Fibroblast of the aortic adventitia (primary cell): ENCODE measurements at regions not wholly inside any gene's neighbourhood (a gene's known extent, or its start where the extent isn't known, plus 50 kb on each side); places are given as distances from the start of the nearest gene placed in this dataset.
"Not testable (repeated sequence)": the region's sequence is repeated elsewhere in the genome, so short reads cannot be mapped to it uniquely, and the experiment has no call there.

Source experiments
- DNase-seq: peaks from one replicate; pipeline ENCODE4 v3.0.0-alpha.2; 2010; ENCODE audit warnings: low read depth
- H3K4me3 ChIP-seq: 2 replicates; pipeline ENCODE4 v1.5.1; 2011; ENCODE audit warnings: low read depth, mild to moderate bottlenecking, control low read depth, low read length, moderate library complexity
- CTCF ChIP-seq: IDR thresholded peaks from 2 replicates; pipeline ENCODE4 v1.5.1; 2011; ENCODE audit warnings: mild to moderate bottlenecking, low read length, control low read depth, inconsistent platforms; ENCODE audit not compliant: insufficient read depth

DNA sequence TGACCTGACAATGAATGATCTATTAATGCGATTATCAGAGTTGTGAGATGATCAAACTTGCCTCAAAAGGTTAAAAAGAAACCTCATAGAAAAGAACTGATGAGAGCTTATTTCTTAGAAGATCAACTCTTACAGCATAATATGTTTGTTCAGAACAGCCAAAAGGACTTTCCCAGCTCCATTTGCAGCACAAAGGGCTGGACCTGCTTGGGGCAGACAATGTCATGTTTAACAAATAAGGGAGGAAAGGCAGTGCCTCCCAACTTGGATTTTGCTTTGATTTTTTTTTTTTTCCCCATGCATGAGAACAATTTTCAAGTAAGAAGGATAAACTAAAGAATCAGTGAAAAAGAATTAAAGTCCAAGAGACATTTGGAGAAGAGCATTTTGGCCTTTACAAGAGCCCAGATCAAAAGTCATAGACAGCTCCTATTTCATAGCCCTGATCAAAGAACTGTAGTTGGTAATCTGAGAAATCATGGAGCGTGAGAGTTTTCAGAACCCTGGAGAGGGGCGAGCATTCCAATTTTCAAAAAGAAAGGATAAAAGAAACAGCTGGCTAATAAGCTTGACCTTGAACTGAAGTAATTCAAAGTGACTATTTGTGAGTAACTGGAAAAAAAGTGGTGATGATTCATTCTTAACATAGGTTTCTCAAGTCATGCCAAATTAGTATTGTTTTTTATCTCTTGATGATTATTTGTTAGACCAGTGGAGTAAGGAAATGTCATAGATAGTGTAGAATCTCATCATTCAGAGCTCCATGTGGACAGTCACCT is 136.0 kb upstream of the CFAP20DC start:
- no peak for TF ChIP-seq CTCF
- DNase-seq, result peak; percentile 35
- H3K4me3 ChIP-seq, result no peak overlapping the region

DNA sequence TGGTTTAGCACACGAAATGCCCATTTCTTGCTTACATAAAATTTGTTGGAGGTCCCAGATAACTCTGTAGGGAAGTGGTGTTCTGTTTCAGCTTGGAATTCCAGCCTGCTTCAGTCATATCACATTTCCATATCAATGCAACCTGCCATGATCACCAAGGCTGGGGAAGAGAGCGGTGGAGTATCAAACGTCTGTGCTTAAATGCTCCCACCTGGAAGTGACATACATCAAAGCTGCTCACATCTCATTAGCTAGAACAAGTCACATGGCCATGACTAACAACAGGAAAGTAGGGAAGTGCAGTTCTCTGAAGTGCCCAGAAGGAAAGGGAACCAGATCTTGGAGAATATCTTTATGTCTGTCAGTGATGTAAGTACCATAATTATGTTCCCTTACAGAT is 130.2 kb upstream of the CFAP20DC start:
- DNase-seq, result no peak
- no peak for TF ChIP-seq CTCF
- H3K4me3 ChIP-seq, result no peak overlapping the region

DNA sequence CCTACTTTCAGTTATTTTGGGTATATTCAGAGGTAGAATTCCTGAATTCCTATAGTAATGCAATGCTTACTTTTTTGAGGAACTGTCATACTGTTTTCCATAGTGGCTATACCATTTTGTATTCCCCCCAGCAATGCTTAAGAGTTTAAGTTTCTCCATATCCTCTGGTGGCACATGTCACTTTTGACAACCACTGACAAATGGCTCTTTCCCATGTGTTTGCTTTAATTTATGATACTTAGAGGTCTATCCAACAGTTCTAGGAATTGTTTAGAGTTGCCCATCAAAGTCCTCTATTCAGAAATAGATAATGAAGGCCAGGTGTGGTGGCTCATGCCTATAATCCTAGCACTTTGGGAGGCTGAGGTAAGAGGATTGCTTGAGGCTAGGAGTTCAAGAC is 128.9 kb upstream of the CFAP20DC start:
- no peak for DNase-seq
- H3K4me3 ChIP-seq, result no peak overlapping the region
- no peak for TF ChIP-seq CTCF

DNA sequence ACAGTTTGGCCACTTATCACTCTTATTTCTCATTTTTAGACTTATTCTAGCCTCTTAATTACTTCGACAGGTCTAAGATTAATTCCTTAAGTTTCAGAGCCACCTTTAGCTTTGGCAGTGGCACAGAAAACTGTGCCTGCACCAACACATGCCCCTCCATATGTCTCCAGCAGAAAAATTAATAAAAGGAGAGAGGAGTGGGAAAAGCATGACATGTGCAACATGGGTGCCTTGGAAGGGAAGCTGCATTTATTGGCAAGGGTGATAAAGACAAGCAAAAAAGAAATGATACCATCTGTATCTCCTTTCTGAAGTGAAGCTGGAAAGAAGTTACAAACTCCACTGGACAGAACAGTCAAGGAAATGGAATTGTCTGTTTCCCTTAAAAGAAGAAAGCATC is 121.7 kb upstream of the CFAP20DC start:
- no peak overlapping the region for H3K4me3 ChIP-seq
- DNase-seq, result no peak
- no peak for TF ChIP-seq CTCF

GRCh38 chr3:59170166-59170565 is 120.3 kb upstream of the CFAP20DC start:
- not testable (repeated sequence) for H3K4me3 ChIP-seq, DNase-seq

DNA sequence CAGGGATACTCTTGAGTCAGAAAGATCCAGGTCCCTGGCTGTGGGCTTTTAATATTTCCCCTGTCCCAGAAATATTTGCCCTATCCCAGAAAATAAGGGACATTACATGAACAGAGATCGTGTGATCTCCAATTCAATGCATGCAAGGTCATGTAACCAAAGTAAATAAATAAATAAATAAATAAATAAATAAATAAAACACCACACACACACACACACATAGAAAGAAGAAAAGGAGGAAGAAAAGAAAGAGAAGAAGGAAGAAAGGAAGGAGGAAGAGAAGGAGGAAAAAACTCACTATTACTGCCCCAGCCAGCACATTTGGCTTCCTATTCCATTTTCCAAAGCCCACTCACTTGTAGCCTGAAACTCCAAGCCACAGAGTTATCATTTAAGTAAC is 117.9 kb upstream of the CFAP20DC start:
- no peak overlapping the region for H3K4me3 ChIP-seq
- DNase-seq, result no peak
- TF ChIP-seq CTCF, result no peak

DNA sequence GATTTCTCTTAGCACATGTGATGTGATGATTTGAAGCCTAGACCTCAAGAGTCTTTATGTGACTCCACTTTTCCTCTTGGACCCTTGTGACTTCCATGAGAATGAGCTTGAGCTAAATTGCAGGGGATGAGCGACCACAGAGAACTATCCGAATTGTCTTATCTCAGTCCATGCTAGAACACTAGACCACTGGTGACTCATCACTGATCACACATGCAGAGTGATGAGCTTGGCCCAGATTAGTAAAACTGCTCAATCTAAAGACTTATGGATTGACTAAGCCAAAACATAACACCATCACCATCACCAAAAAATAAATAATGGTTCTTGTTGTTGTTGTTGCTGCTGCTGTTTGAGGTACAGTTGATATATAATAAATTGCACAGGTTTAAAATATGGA is 114.1 kb upstream of the CFAP20DC start:
- DNase-seq, result no peak

More for the DNA sequence above, 114.1 kb upstream of the CFAP20DC start:
- no peak for TF ChIP-seq CTCF
- no peak overlapping the region for H3K4me3 ChIP-seq
